Mucosa of rectum (tissue), 2 donors: ENCODE measurements at regions not wholly inside any gene's neighbourhood (a gene's known extent, or its start where the extent isn't known, plus 50 kb on each side); places are given as distances from the start of the nearest gene placed in this dataset.

Source experiments
- H3K27ac ChIP-seq, 2 donors: one replicate each; pipeline ENCODE4 v1.7.0; 2013; ENCODE audit warnings: inconsistent platforms in 2 of 2, low read depth in 2 of 2, low read length in 2 of 2
- H3K27me3 ChIP-seq, 2 donors: one replicate each; pipeline ENCODE4 v1.7.0; 2013; ENCODE audit warnings: low read length in 2 of 2; ENCODE audit not compliant: control insufficient read depth in 2 of 2, insufficient read depth in 2 of 2
- H3K36me3 ChIP-seq, 2 donors: one replicate each; pipeline ENCODE4 v1.7.0; 2013; ENCODE audit warnings: low read length in 2 of 2; ENCODE audit not compliant: control insufficient read depth in 2 of 2, insufficient read depth in 2 of 2
- H3K4me1 ChIP-seq, 2 donors: one replicate each; pipeline ENCODE4 v1.7.0; 2013; ENCODE audit warnings: low read length in 2 of 2, mild to moderate bottlenecking in 1 of 2; ENCODE audit not compliant: control insufficient read depth in 2 of 2, insufficient read depth in 2 of 2
- H3K4me3 ChIP-seq, 2 donors: one replicate each; pipeline ENCODE4 v1.7.0; 2013; ENCODE audit warnings: low read length in 2 of 2
- H3K9ac ChIP-seq, 2 donors: one replicate each; pipeline ENCODE4 v1.7.0; 2013; ENCODE audit warnings: low read length in 2 of 2, low read depth in 1 of 2, mild to moderate bottlenecking in 1 of 2
- H3K9me3 ChIP-seq, 2 donors: one replicate each; pipeline ENCODE4 v1.7.0; 2013; ENCODE audit warnings: low read length in 2 of 2; ENCODE audit not compliant: control insufficient read depth in 2 of 2
- donor health status: healthy.
- donor health status: Normal muscosa, but diverticular disease.

DNA sequence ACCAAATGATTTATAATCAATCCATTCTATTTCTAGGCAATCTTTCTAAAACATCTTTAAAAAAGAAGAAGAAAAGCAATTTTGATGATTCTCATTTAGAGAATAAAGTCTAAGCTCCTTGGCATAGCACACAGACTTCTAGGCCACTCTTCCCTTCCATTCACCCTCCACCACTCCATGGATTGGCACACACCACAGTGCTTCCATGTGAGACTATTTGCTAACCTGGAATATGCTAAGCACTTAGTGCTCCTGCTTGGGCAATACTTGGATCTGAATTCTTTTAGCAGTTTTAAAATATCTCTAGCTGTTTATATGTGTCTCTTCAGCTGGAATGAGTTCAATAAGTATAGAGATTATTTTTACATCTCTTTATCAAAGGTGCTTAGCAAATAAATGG is 177.6 kb upstream of the FBXL7 start:
- Histone ChIP-seq H3K4me1 (no peaks in the 10 kb centered on the region), H3K27me3 (no peaks in the 10 kb centered on the region), H3K9me3 (no peaks in the 10 kb centered on the region), H3K4me3 (no peak overlapping the region), H3K36me3 (no peaks in the 10 kb centered on the region), H3K27ac (no peak overlapping the region), H3K9ac (no peak overlapping the region)

DNA sequence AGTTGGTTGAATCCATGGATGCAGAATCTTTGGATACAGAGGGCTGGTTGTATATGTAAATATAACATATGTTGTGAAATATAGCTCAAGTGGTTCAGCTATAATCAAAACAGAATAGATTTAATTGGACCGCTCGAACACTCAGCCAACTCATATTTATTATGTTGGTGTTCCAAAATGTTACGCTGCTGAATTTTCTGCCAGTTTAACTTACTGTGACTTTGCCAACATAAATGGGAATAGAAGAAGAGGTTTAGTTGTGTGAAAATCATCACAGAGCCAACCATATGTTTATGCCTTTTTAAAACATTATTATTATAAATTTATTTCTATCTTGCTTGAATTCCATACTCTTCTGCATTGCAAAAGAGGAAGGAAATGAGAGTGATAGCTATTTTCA is 178.2 kb upstream of the FBXL7 start:
- Histone ChIP-seq H3K9ac (no peak overlapping the region), H3K4me1 (no peaks in the 10 kb centered on the region), H3K27ac (no peak overlapping the region), H3K4me3 (no peak overlapping the region), H3K36me3 (no peaks in the 10 kb centered on the region), H3K27me3 (no peaks in the 10 kb centered on the region), H3K9me3 (no peaks in the 10 kb centered on the region)

DNA sequence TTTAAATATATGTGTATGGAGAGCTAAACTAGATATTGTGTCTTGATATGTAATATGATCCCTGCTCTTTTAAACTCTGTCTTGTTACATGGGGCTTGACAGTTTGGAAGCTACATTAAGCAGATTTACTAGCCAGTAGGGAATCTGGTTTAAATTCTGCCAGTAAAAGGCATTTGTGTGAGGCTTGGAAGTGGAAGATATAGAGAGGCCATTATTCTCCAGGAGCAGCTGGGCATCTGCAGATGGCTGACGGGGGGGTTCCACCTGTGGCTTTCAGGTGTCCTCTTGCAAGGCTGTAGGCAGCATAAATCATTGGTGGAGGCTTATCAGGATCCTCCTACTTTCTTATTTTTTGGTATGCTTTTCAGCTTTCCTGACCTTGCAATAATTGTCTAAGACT is 179.1 kb upstream of the FBXL7 start:
- Histone ChIP-seq H3K4me3 (no peak overlapping the region), H3K27me3 (no peaks in the 10 kb centered on the region), H3K9ac (no peak overlapping the region), H3K36me3 (no peaks in the 10 kb centered on the region), H3K27ac (no peak overlapping the region), H3K9me3 (no peaks in the 10 kb centered on the region), H3K4me1 (no peaks in the 10 kb centered on the region)

DNA sequence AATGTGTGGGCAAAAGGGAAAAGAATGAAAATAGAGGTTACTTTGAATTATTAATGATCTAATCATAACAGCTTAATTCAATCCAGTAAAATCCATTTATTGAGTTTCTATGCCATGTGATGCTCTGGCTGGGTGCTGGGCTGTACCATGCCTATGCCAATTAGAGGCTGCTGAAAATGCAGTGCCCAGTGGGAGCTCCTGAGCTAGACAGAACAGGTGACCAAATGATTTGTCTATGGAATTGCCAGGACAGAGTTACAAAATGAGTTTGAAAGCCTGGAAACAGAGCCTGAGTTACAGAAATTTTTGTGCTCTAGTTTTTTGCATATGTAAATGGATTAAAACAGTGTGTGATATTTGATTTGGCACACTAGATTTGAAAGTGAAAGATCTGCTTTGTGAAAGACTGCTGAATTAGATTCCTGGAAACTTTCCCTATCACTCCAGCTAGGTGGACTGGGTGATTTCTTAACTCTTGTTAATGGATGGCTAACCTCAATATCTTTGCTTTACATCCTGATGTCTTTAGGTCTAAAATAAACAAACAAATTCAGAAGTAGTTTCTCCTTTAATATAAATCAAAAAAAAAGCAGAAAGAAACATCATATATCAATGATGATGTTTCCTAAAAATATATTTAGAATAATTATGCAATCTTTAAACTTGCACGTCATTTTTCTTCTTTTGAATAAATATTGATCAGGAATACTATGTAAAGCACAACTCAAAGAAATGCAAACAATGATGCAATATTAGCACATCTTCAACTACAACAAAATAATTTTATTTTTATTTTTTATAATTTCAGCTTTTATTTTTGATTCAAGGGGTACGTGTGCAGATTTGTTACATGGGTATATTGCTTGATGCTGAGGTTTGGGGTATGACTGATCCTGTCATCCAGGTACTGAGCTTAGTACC is 194.8 kb upstream of the FBXL7 start:
- Histone ChIP-seq H3K9me3 (no peaks in the 10 kb centered on the region), H3K4me3 (no peak overlapping the region), H3K4me1 (no peaks in the 10 kb centered on the region), H3K27me3 (no peaks in the 10 kb centered on the region), H3K36me3 (no peaks in the 10 kb centered on the region), H3K9ac (no peak overlapping the region), H3K27ac (no peak overlapping the region)

DNA sequence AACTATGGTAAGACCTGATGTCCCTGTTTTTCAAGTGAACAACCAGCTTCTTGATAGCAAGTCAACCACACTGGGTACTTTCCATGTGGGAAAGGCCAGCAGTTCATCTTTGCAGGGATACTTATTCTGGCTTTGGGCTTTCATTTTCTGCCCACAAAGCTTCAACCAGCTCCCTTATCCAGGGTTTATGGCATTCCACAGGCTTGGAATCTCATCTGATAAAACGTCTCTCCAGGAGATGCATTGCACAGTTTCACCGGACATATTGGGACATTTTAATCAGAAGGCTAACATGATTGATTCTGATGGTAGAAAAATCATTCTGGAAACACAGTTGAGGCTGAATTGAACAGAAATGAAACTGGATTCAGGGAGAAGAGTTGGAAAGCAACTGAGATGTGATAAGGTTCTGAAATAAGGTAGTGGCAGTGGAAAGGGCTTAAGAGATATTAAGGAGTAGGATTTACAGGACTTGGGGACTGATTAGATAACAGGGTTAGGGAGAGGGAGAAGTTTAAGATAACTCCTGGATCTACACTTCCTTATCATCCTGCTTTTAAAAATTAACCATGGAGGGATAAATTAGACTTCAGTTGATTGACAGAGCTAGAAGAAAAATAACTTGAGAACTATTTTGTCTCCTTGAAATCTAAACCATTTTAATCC is 195.8 kb upstream of the FBXL7 start:
- Histone ChIP-seq H3K27ac (no peak overlapping the region), H3K36me3 (no peaks in the 10 kb centered on the region), H3K4me1 (no peaks in the 10 kb centered on the region), H3K9me3 (no peaks in the 10 kb centered on the region), H3K9ac (no peak overlapping the region), H3K27me3 (no peaks in the 10 kb centered on the region), H3K4me3 (no peak overlapping the region)

DNA sequence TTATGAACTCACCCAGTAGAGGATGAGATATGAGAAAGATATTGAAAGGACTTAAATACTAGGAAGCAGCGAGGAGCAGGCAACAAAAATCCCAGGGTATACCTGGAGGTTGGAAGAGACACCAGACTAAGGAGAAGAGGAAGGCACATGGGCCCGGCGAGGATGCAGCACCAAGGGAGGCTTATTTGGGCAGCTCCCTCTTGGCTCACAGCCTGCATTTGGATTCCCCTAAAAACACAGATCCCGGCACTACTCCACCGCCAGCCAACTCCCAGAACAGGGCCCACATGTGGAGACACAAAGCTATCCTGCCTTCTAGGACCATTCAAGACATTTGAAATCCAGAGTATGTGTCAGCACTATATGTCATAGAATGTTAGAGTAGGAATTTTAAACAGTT is 199.8 kb upstream of the FBXL7 start:
- no peaks in the 10 kb centered on the region for H3K36me3 ChIP-seq
- no peak overlapping the region for H3K4me3 ChIP-seq
- no peaks in the 10 kb centered on the region for H3K4me1 ChIP-seq

DNA sequence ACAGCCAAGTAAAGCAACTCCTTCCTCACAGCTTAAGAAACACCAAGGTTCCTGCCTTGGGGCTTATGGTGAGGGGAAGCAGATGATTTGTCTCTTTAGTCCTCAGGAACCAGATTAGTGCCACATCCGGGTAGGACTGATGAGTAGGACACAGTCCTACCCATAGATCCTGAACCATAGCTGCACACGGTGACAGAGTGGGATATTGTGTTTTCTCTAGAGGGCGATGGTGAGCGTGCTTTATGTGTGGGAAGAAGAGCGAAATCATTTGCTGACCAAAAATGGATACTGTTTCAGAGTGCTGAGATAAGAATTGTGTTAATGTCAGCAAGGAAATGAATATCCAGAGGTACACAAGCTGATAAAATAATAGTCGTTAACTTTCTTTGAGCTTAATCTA is 209.0 kb upstream of the FBXL7 start:
- Histone ChIP-seq H3K4me1 (no peaks in the 10 kb centered on the region), H3K4me3 (no peak overlapping the region), H3K36me3 (no peaks in the 10 kb centered on the region), H3K27me3 (no peaks in the 10 kb centered on the region), H3K9ac (no peak overlapping the region), H3K9me3 (no peaks in the 10 kb centered on the region), H3K27ac (no peak overlapping the region)

More for the DNA sequence above, 199.8 kb upstream of the FBXL7 start:
- Histone ChIP-seq H3K27me3 (no peaks in the 10 kb centered on the region), H3K9me3 (no peaks in the 10 kb centered on the region), H3K9ac (no peak overlapping the region), H3K27ac (no peak overlapping the region)

DNA sequence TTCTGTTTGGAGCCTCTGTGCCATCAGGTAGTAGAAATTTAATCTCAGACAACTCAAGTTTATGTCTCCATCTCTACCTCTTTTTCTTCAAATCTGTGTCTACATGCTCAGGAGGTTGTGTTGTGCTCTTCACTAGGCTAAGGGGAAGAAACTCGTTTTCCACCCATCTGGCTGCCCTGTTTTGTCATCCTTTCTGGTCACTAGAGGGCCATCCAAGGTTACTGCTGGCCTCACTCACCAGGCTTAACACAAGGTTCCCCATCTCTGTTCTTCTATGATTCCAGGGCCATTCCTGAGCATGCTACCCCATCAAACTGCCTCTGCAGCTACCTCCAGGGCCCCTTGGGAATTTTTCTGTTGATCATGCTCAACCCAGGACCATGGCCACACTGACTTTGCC is 213.3 kb upstream of the FBXL7 start:
- no peaks in the 10 kb centered on the region for H3K27me3 ChIP-seq
- no peak overlapping the region for H3K4me3 ChIP-seq
- H3K9ac ChIP-seq = no peak overlapping the region
- no peaks in the 10 kb centered on the region for H3K9me3 ChIP-seq
- H3K4me1 ChIP-seq = no peaks in the 10 kb centered on the region
- no peak overlapping the region for H3K27ac ChIP-seq
- no peaks in the 10 kb centered on the region for H3K36me3 ChIP-seq

DNA sequence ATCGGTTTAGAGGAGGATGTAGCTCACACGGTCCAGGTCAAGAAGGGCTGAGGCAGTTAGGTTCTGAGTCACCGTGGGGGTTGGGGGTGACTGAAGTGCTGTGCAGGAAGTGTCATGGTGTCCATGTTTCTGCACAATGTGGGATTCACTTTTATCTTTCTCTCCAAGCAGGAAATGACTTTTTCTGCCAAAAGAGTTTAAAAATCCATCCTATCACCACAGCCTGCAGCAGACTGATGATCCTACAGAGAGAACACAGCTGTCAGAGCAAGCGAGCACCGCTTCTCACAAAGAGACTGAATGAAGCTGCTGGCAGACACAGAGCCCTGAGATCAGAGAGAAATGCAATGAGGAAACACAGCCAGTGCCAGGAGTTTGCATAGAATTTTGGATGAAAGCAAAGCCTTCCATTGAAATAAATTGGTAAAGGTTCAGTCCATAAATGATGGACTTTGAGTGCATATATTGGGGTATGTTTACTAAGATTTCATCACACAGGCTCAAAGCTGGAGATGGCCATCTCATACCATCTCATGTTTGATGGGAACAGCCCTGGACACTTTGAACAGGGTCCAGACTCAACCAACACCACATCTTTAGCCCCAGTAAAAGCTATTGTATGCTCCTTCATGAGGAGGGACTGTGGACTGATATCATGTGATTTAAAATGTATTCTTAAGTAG is 213.9 kb upstream of the FBXL7 start:
- H3K27me3 ChIP-seq = no peaks in the 10 kb centered on the region
- H3K4me3 ChIP-seq = no peak overlapping the region
- no peaks in the 10 kb centered on the region for H3K4me1 ChIP-seq
- no peak overlapping the region for H3K9ac ChIP-seq
- H3K36me3 ChIP-seq = no peaks in the 10 kb centered on the region
- H3K9me3 ChIP-seq = no peaks in the 10 kb centered on the region
- no peak overlapping the region for H3K27ac ChIP-seq

DNA sequence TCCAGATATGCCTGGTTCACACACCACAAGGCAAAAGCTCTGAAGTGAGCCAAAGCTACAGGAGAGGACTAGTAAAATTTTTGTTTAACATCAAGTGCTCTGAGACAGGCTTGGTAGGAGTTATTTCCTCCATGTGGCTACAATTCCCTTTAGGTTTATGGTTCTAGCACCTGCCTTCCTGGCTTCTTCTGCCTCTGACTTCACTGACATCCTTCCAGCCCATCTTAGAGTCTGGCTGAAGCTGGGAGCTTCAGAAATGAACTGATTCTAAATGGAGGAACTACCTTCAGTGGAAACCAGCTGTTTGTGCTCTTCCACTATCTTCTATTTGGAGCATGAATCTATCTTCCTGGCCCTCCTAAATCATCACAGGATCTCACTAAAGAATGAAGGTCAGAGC is 215.3 kb upstream of the FBXL7 start:
- Histone ChIP-seq H3K4me1 (no peaks in the 10 kb centered on the region), H3K4me3 (no peak overlapping the region), H3K36me3 (no peaks in the 10 kb centered on the region), H3K27me3 (no peaks in the 10 kb centered on the region), H3K9me3 (no peaks in the 10 kb centered on the region), H3K27ac (no peak overlapping the region), H3K9ac (no peak overlapping the region)
